Neural progenitor cell (in vitro differentiated cells): ENCODE measurements at regions not wholly inside any gene's neighbourhood (a gene's known extent, or its start where the extent isn't known, plus 50 kb on each side); places are given as distances from the start of the nearest gene placed in this dataset.

Source experiments
- CTCF ChIP-seq: fragments of 200-600 bp; sonication (generic); IDR thresholded peaks from 2 replicates; pipeline ENCODE4 v1.5.1; 2017; ENCODE audit warnings: antibody characterized with exemption, mild to moderate bottlenecking
- EZH2phosphoT487 ChIP-seq: fragments of 200-600 bp; sonication (generic); IDR thresholded peaks from 2 replicates; pipeline ENCODE4 v1.6.1; 2017; ENCODE audit warnings: antibody characterized with exemption

GRCh38 chr5:92023141-92023471, 640.0 kb upstream of the ARRDC3 start:
- TF ChIP-seq CTCF: no peak
- TF ChIP-seq EZH2phosphoT487: no peak
